ENCODE measurements at regions not wholly inside any gene's neighbourhood (a gene's known extent, or its start where the extent isn't known, plus 50 kb on each side); places are given as distances from the start of the nearest gene placed in this dataset.

GRCh38 chr5:74326571-74327338, 313.8 kb downstream of the ENC1 start (continued):
- TF ChIP-seq ZNF114 (tag by site-specific recombination; IDR thresholded peaks at IDR 0.05) (no peak), PRDM6 (tag by site-specific recombination; IDR thresholded peaks at IDR 0.05) (peak; percentile 91), ZNF701 (tag by site-specific recombination; IDR thresholded peaks at IDR 0.05) (no peak), REST (tag by site-specific recombination; IDR thresholded peaks at IDR 0.05) (no peak), ZNF133 (tag by site-specific recombination; IDR thresholded peaks at IDR 0.05) (no peak), ZNF658 (tag by site-specific recombination; IDR thresholded peaks at IDR 0.05) (no peak), ZNF513 (tag by site-specific recombination; IDR thresholded peaks at IDR 0.05) (no peak), MEIS1 (CRISPR knock-in tag; IDR thresholded peaks at IDR 0.05; ENCODE audit: borderline replicate concordance) (no peak; the same call in 1 of the 2 replicates), ZSCAN5A (tag by site-specific recombination; IDR thresholded peaks at IDR 0.05) (no peak), MZF1 (tag by site-specific recombination; IDR thresholded peaks at IDR 0.05; ENCODE audit: borderline replicate concordance) (peak; percentile 81), ZNF138 (tag by site-specific recombination; IDR thresholded peaks at IDR 0.05; ENCODE audit: borderline replicate concordance) (no peak), ZBTB21 (tag by site-specific recombination; IDR thresholded peaks at IDR 0.05) (peak; percentile 58), YY1 (tag by site-specific recombination; IDR thresholded peaks at IDR 0.05) (no peak), OVOL3 (tag by site-specific recombination; IDR thresholded peaks at IDR 0.05) (no peak), ZNF426 (tag by site-specific recombination; IDR thresholded peaks at IDR 0.05) (no peak), CTCF (tag by site-specific recombination; IDR thresholded peaks at IDR 0.05) (no peak), ZNF585B (tag by site-specific recombination; IDR thresholded peaks at IDR 0.05) (no peak), TCF7L2 (IDR thresholded peaks at IDR 0.05; ENCODE audit: borderline replicate concordance, low read depth, low read length) (peak; percentile 93), ZNF248 (tag by site-specific recombination; IDR thresholded peaks at IDR 0.05) (no peak), ZNF580 (tag by site-specific recombination; IDR thresholded peaks at IDR 0.05) (peak; percentile 84), ZNF707 (tag by site-specific recombination; IDR thresholded peaks at IDR 0.05) (no peak), WT1 (tag by site-specific recombination; IDR thresholded peaks at IDR 0.05) (no peak), ZNF629 (tag by site-specific recombination; IDR thresholded peaks at IDR 0.05) (peak; percentile 74; the same call in 1 of the 2 replicates), ZNF785 (tag by site-specific recombination; IDR thresholded peaks at IDR 0.05) (no peak), SP2 (tag by site-specific recombination; IDR thresholded peaks at IDR 0.05) (no peak), ZNF280C (tag by site-specific recombination; IDR thresholded peaks at IDR 0.05) (no peak), ZNF211 (tag by site-specific recombination; IDR thresholded peaks at IDR 0.05; ENCODE audit: low read depth) (peak; percentile 76), GLIS2 (tag by site-specific recombination; IDR thresholded peaks at IDR 0.05) (no peak)

Measured in HEK293 (cell line).